OCI-LY7 (cell line): ENCODE measurements at regions not wholly inside any gene's neighbourhood (a gene's known extent, or its start where the extent isn't known, plus 50 kb on each side); places are given as distances from the start of the nearest gene placed in this dataset.

Experiments
- BruUV-seq: library from RNA; stranded (reverse); fragments of 400-500 nt; replicated peaks from 2 replicates; lab custom pipeline; 2021; lab: Mats Ljungman, UMichigan
- CTCF ChIA-PET: fragments of 300-600 bp; sonication (Branson Sonifier 250); formaldehyde crosslinking; loops from one replicate; lab custom pipeline; 2022; ENCODE audit warnings: antibody characterized with exemption; ENCODE audit not compliant: unreplicated experiment; lab: Charles Lee
- POLR2A ChIA-PET: fragments of 300-600 bp; sonication (Branson Sonifier 250); formaldehyde crosslinking; loops from one replicate; lab custom pipeline; 2022; ENCODE audit warnings: antibody characterized with exemption; lab: Charles Lee
- DNase-seq: peaks from one replicate; pipeline ENCODE4 v3.0.0-alpha.2; 2015; ENCODE audit warnings: low spot score
- H2AFZ ChIP-seq: fragments of 200-600 bp; sonication (generic), shearing (Covaris generic); 2 replicates; pipeline ENCODE4 v1.6.1; 2014; ENCODE audit warnings: mild to moderate bottlenecking, antibody characterized with exemption, low read length, moderate library complexity
- H3K27ac ChIP-seq: fragments of 200-600 bp; sonication (generic); 2 replicates; pipeline ENCODE4 v1.5.1; 2014; ENCODE audit warnings: mixed run types, low read depth, mild to moderate bottlenecking, moderate library complexity, low read length, inconsistent platforms; ENCODE audit not compliant: poor library complexity, severe bottlenecking
- H3K36me3 ChIP-seq: fragments of 200-600 bp; sonication (generic); 2 replicates; pipeline ENCODE4 v1.6.1; 2014; ENCODE audit warnings: mild to moderate bottlenecking, antibody characterized with exemption, low read length, moderate library complexity, mixed read lengths; ENCODE audit not compliant: insufficient read depth
- H3K4me1 ChIP-seq: fragments of 200-600 bp; sonication (generic); 2 replicates; pipeline ENCODE4 v1.5.1; 2014; ENCODE audit warnings: mild to moderate bottlenecking, low read length; ENCODE audit not compliant: insufficient read depth, poor library complexity, severe bottlenecking
- H3K4me2 ChIP-seq: fragments of 200-600 bp; sonication (generic); 2 replicates; pipeline ENCODE4 v1.6.1; 2014; ENCODE audit warnings: mild to moderate bottlenecking, low read length
- H3K4me3 ChIP-seq: fragments of 200-600 bp; sonication (generic); 2 replicates; pipeline ENCODE4 v1.5.1; 2014; ENCODE audit warnings: mild to moderate bottlenecking, low read depth, low read length; ENCODE audit not compliant: poor library complexity, severe bottlenecking
- H3K79me2 ChIP-seq: fragments of 200-600 bp; sonication (generic); 2 replicates; pipeline ENCODE4 v1.6.1; 2016; ENCODE audit warnings: low read depth, mild to moderate bottlenecking, low read length, moderate library complexity, mixed read lengths; ENCODE audit not compliant: insufficient read depth
- H3K9me2 ChIP-seq: fragments of 200-600 bp; sonication (generic); 2 replicates; pipeline ENCODE4 v1.6.1; 2016; ENCODE audit warnings: mild to moderate bottlenecking, low read length, mixed read lengths; ENCODE audit not compliant: insufficient read depth
- H3K9me3 ChIP-seq: fragments of 200-600 bp; sonication (generic); 2 replicates; pipeline ENCODE4 v1.6.1; 2014; ENCODE audit warnings: mild to moderate bottlenecking, mixed run types, low read length, mixed read lengths
- H4K20me1 ChIP-seq: fragments of 200-600 bp; sonication (generic); 2 replicates; pipeline ENCODE4 v1.6.1; 2014; ENCODE audit warnings: mild to moderate bottlenecking, antibody characterized with exemption, low read length, moderate library complexity, mixed read lengths; ENCODE audit not compliant: insufficient read depth
- EZH2phosphoT487 ChIP-seq: fragments of 200-600 bp; sonication (generic); IDR thresholded peaks from 2 replicates; pipeline ENCODE4 v1.6.1; 2018; ENCODE audit warnings: low read depth, borderline replicate concordance, mild to moderate bottlenecking, mixed run types, antibody characterized with exemption, low read length, moderate library complexity, mixed read lengths
- intact Hi-C: fragments of 100-400 bp; cut with micrococcal nuclease; formaldehyde crosslinking; loops from one replicate; pipeline ENCODE4 v1.10.0; 2022; ENCODE audit not compliant: unreplicated experiment
- TF ChIP-seq, protein P1 (sequence below): fragments of 200-600 bp; sonication (generic); conservative IDR thresholded peaks from 2 replicates; pipeline ENCODE4 v1.5.1; 2014; ENCODE audit warnings: mild to moderate bottlenecking, antibody characterized with exemption, low read length, moderate library complexity, mixed read lengths

GRCh38 chr12:75606151-75606550 is 94.7 kb upstream of the KRR1 start:
- intact Hi-C loops: no loop called here
- Histone ChIP-seq H3K27ac (no peak overlapping the region), H3K36me3 (no peaks in the 10 kb centered on the region), H3K4me1 (no peaks in the 10 kb centered on the region), H4K20me1 (no peaks in the 10 kb centered on the region), H3K79me2 (no peaks in the 10 kb centered on the region), H3K4me3 (no peak overlapping the region), H3K9me2 (no peaks in the 10 kb centered on the region), H3K4me2 (no peak overlapping the region), H3K9me3 (no peaks in the 10 kb centered on the region), H2AFZ (no peak overlapping the region)
- BruUV-seq: no TSS peak
- DNase-seq: no peak
- no peak for TF ChIP-seq EZH2phosphoT487
- ChIA-PET CTCF (no interaction called here), POLR2A (interaction anchor here (0.6 to 1.3 kb wide), 2 partner anchors 35 to 204 kb away, joined by 3 to 7 read pairs; no protein-coding TSS in a partner anchor)

- Histone ChIP-seq H3K4me2 (no peak overlapping the region), H3K9me3 (no peaks in the 10 kb centered on the region), H3K79me2 (no peaks in the 10 kb centered on the region), H2AFZ (no peak overlapping the region), H3K4me1 (no peaks in the 10 kb centered on the region), H3K36me3 (no peaks in the 10 kb centered on the region), H3K9me2 (no peaks in the 10 kb centered on the region), H4K20me1 (no peaks in the 10 kb centered on the region), H3K4me3 (no peak overlapping the region), H3K27ac (no peak overlapping the region)
- ChIA-PET POLR2A (interaction anchor here (0.6 kb wide), 1 partner anchor 389 kb away, joined by 8 read pairs; no protein-coding TSS in a partner anchor), CTCF (no interaction called here)
- BruUV-seq: no TSS peak
- DNase-seq: no peak
- intact Hi-C loops: no loop called here
- TF ChIP-seq, protein P1, sequence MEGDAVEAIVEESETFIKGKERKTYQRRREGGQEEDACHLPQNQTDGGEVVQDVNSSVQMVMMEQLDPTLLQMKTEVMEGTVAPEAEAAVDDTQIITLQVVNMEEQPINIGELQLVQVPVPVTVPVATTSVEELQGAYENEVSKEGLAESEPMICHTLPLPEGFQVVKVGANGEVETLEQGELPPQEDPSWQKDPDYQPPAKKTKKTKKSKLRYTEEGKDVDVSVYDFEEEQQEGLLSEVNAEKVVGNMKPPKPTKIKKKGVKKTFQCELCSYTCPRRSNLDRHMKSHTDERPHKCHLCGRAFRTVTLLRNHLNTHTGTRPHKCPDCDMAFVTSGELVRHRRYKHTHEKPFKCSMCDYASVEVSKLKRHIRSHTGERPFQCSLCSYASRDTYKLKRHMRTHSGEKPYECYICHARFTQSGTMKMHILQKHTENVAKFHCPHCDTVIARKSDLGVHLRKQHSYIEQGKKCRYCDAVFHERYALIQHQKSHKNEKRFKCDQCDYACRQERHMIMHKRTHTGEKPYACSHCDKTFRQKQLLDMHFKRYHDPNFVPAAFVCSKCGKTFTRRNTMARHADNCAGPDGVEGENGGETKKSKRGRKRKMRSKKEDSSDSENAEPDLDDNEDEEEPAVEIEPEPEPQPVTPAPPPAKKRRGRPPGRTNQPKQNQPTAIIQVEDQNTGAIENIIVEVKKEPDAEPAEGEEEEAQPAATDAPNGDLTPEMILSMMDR: no peak
- no peak for TF ChIP-seq EZH2phosphoT487
Measured at GRCh38 chr12:75603475-75603874, 92.1 kb upstream of the KRR1 start.

DNA sequence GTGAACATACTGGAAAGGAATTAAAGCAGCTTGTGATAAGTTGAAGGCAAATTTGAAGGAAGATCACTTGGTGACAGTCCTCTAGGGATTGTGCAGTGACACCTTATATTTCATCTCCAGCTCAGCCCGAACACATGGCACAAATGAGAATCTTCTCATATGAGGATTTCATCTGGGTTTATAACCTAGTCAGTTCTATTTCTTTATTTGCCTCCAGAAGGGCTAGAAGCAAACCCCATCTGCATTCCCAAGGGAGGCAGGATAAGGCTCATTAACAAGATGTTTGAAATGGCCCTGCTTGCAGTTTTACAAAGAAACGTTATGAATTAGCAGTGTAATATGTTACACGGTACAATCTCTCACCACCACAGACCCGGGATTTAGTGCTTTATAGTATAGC is 90.7 kb upstream of the KRR1 start:
- Histone ChIP-seq H3K27ac (no peak overlapping the region), H3K9me3 (no peaks in the 10 kb centered on the region), H3K4me1 (no peaks in the 10 kb centered on the region), H3K79me2 (no peaks in the 10 kb centered on the region), H3K9me2 (no peaks in the 10 kb centered on the region), H4K20me1 (no peaks in the 10 kb centered on the region), H3K36me3 (no peaks in the 10 kb centered on the region), H2AFZ (no peak overlapping the region), H3K4me2 (no peak overlapping the region), H3K4me3 (no peak overlapping the region)
- ChIA-PET POLR2A (interaction anchor here (0.7 kb wide), 2 partner anchors 159 to 1814 kb away, joined by 3 to 4 read pairs; no protein-coding TSS in a partner anchor), CTCF (no interaction called here)
- BruUV-seq: no TSS peak
- DNase-seq: no peak
- intact Hi-C loops: no loop called here
- no peak for TF ChIP-seq EZH2phosphoT487
- TF ChIP-seq, protein P1: no peak
